ENCODE measurements at regions not wholly inside any gene's neighbourhood (a gene's known extent, or its start where the extent isn't known, plus 50 kb on each side); places are given as distances from the start of the nearest gene placed in this dataset.
A peak's percentile ranks its signal among the peaks of the same experiment; 100 is the strongest.
"Not testable (repeated sequence)": the region's sequence is repeated elsewhere in the genome, so short reads cannot be mapped to it uniquely, and the experiment has no call there.

- DNase-seq (ENCODE audit: low spot score), result no peak
Observed at GRCh38 chrX:55981603-55982002, 250.6 kb upstream of the KLF8 start.

GRCh38 chrX:55996649-55997048 lies 235.5 kb upstream of the KLF8 start:
- no peak for DNase-seq (ENCODE audit: low spot score)

- no peak for DNase-seq (ENCODE audit: low spot score)
Observed at GRCh38 chrX:56000174-56000573, 232.0 kb upstream of the KLF8 start.

GRCh38 chrX:56000729-56001128 lies 231.4 kb upstream of the KLF8 start:
- no peak for DNase-seq (ENCODE audit: low spot score)

- no peak for DNase-seq (ENCODE audit: low spot score)
Observed at GRCh38 chrX:56025872-56026571, 206.1 kb upstream of the KLF8 start.

GRCh38 chrX:56026815-56027214 lies 205.3 kb upstream of the KLF8 start:
- no peak for DNase-seq (ENCODE audit: low spot score)

GRCh38 chrX:56029188-56029587 lies 203.0 kb upstream of the KLF8 start:
- DNase-seq (ENCODE audit: low spot score), result no peak

GRCh38 chrX:56029691-56030090 lies 202.5 kb upstream of the KLF8 start:
- DNase-seq (ENCODE audit: low spot score), result no peak

GRCh38 chrX:56031409-56031808 lies 200.7 kb upstream of the KLF8 start:
- no peak for DNase-seq (ENCODE audit: low spot score)

- peak; percentile 2 for DNase-seq (ENCODE audit: low spot score)
Observed at GRCh38 chrX:56033495-56034180, 198.5 kb upstream of the KLF8 start.

GRCh38 chrX:56052673-56053330 lies 179.4 kb upstream of the KLF8 start:
- DNase-seq (ENCODE audit: low spot score), result not testable (repeated sequence)

GRCh38 chrX:56057325-56057724 lies 174.8 kb upstream of the KLF8 start:
- DNase-seq (ENCODE audit: low spot score), result no peak

- peak; percentile 10 for DNase-seq (ENCODE audit: low spot score)
Observed at GRCh38 chrX:56066016-56066415, 166.1 kb upstream of the KLF8 start.

GRCh38 chrX:56068274-56068758 lies 163.8 kb upstream of the KLF8 start:
- peak; percentile 41 for DNase-seq (ENCODE audit: low spot score)

GRCh38 chrX:56069299-56069931 lies 162.7 kb upstream of the KLF8 start:
- no peak for DNase-seq (ENCODE audit: low spot score)

- no peak for DNase-seq (ENCODE audit: low spot score)
Observed at GRCh38 chrX:56089376-56089775, 142.8 kb upstream of the KLF8 start.

GRCh38 chrX:56099271-56099670 lies 132.9 kb upstream of the KLF8 start:
- DNase-seq (ENCODE audit: low spot score), result no peak

GRCh38 chrX:56107320-56107719 lies 124.8 kb upstream of the KLF8 start:
- DNase-seq (ENCODE audit: low spot score), result no peak

GRCh38 chrX:56113785-56114436 lies 118.2 kb upstream of the KLF8 start:
- DNase-seq (ENCODE audit: low spot score), result no peak

GRCh38 chrX:56114437-56114787 lies 117.7 kb upstream of the KLF8 start:
- no peak for DNase-seq (ENCODE audit: low spot score)

GRCh38 chrX:56120242-56120641 lies 111.9 kb upstream of the KLF8 start:
- DNase-seq (ENCODE audit: low spot score), result no peak

GRCh38 chrX:56125946-56126345 lies 106.2 kb upstream of the KLF8 start:
- DNase-seq (ENCODE audit: low spot score), result no peak
